OCI-LY3 (cell line): ENCODE measurements at regions not wholly inside any gene's neighbourhood (a gene's known extent, or its start where the extent isn't known, plus 50 kb on each side); places are given as distances from the start of the nearest gene placed in this dataset.
"Not testable (repeated sequence)": the region's sequence is repeated elsewhere in the genome, so short reads cannot be mapped to it uniquely, and the experiment has no call there.

ENCODE experiments used
- H2AFZ ChIP-seq: fragments of 200-600, 300-600 bp; shearing (Covaris generic); 2 replicates; pipeline ENCODE4 v1.6.0; 2014; ENCODE audit warnings: antibody characterized with exemption, low read depth, low read length
- H3K27ac ChIP-seq: fragments of 200-600, 300-600 bp; sonication (generic); 2 replicates; pipeline ENCODE4 v1.5.1; 2014; ENCODE audit warnings: mild to moderate bottlenecking, low read length, moderate library complexity, mixed read lengths
- H3K27me3 ChIP-seq: fragments of 200-600, 300-600 bp; sonication (generic); 2 replicates; pipeline ENCODE4 v1.6.1; 2014; ENCODE audit warnings: low read depth, low read length, mixed read lengths
- H3K36me3 ChIP-seq: fragments of 200-600, 300-600 bp; sonication (generic); replicated peaks from 2 replicates; pipeline ENCODE3; 2014; ENCODE audit warnings: low read depth, low read length, mixed read lengths
- H3K4me1 ChIP-seq: fragments of 300-600, 200-600 bp; sonication (generic); 2 replicates; pipeline ENCODE4 v1.6.1; 2014; ENCODE audit warnings: low read length, mixed read lengths
- H3K4me2 ChIP-seq: fragments of 200-600, 300-600 bp; sonication (generic); 2 replicates; pipeline ENCODE4 v1.6.1; 2014; ENCODE audit warnings: low read length, mixed read lengths
- H3K4me3 ChIP-seq: fragments of 300-600, 200-600 bp; sonication (generic); 2 replicates; pipeline ENCODE4 v1.5.1; 2014; ENCODE audit warnings: antibody characterized with exemption, mild to moderate bottlenecking, low read length, moderate library complexity
- H3K79me2 ChIP-seq: fragments of 300-600, 200-600 bp; shearing (Covaris generic); 2 replicates; pipeline ENCODE4 v1.6.1; 2014; ENCODE audit warnings: mild to moderate bottlenecking, low read length, mixed read lengths
- H3K9ac ChIP-seq: fragments of 300-600, 200-600 bp; shearing (Covaris generic); 2 replicates; pipeline ENCODE4 v1.6.0; 2014; ENCODE audit warnings: mild to moderate bottlenecking, low read length, moderate library complexity
- H3K9me3 ChIP-seq: fragments of 200-600, 300-600 bp; shearing (Covaris generic); 2 replicates; pipeline ENCODE4 v1.6.1; 2014; ENCODE audit warnings: low read length, mixed read lengths; ENCODE audit not compliant: insufficient read depth
- H4K20me1 ChIP-seq: fragments of 200-600, 300-600 bp; sonication (generic); 2 replicates; pipeline ENCODE4 v1.6.1; 2016; ENCODE audit warnings: low read length, mixed read lengths; ENCODE audit not compliant: insufficient read depth
- CTCF ChIP-seq: fragments of 200-600, 300-600 bp; sonication (generic); IDR thresholded peaks from 2 replicates; pipeline ENCODE4 v1.5.1; 2014; ENCODE audit warnings: antibody characterized with exemption, low read length, low read depth
- EZH2phosphoT487 ChIP-seq: fragments of 200-600 bp; shearing (Covaris generic); IDR thresholded peaks from 2 replicates; pipeline ENCODE4 v1.6.1; 2018; ENCODE audit warnings: antibody characterized with exemption, mixed run types, low read depth

GRCh38 chr6:15176816-15177370 is 69.0 kb upstream of the JARID2 start:
- H3K9me3 ChIP-seq = no peaks in the 10 kb centered on the region
- no peaks in the 10 kb centered on the region for H3K36me3 ChIP-seq
- no peaks in the 10 kb centered on the region for H3K79me2 ChIP-seq
- no peak overlapping the region for H3K9ac ChIP-seq
- no peaks in the 10 kb centered on the region for H3K27me3 ChIP-seq
- no peaks in the 10 kb centered on the region for H4K20me1 ChIP-seq
- no peak overlapping the region for H3K4me2 ChIP-seq
- H3K4me3 ChIP-seq = no peak overlapping the region
- peaks cover 1% of the 10 kb centered on the region; the same call in 1 of the 2 replicates for H3K4me1 ChIP-seq
- TF ChIP-seq EZH2phosphoT487 = no peak
- TF ChIP-seq CTCF = no peak
- no peak overlapping the region for H2AFZ ChIP-seq
- H3K27ac ChIP-seq = no peak overlapping the region

- TF ChIP-seq EZH2phosphoT487 = no peak
- TF ChIP-seq CTCF = no peak
- peak overlapping the region; percentile 88 for H3K27ac ChIP-seq
- no peaks in the 10 kb centered on the region for H4K20me1 ChIP-seq
- 0 out of 2 replicates have a peak overlapping the region, but pooled peaks have one; percentile 1 for H3K4me3 ChIP-seq
- no peaks in the 10 kb centered on the region for H3K79me2 ChIP-seq
- H3K9ac ChIP-seq = peak overlapping the region; percentile 47; the same call in 1 of the 2 replicates
- H3K36me3 ChIP-seq = no peaks in the 10 kb centered on the region
- peak overlapping the region; percentile 49 for H3K4me2 ChIP-seq
- H3K27me3 ChIP-seq = no peaks in the 10 kb centered on the region
- H3K9me3 ChIP-seq = no peaks in the 10 kb centered on the region
- H2AFZ ChIP-seq = 0 out of 2 replicates have a peak overlapping the region, but pooled peaks have one; percentile 12
- H3K4me1 ChIP-seq = peaks cover 19% of the 10 kb centered on the region
Measured at GRCh38 chr6:15183979-15184378, 61.9 kb upstream of the JARID2 start.

- peak overlapping the region; percentile 49 for H3K4me2 ChIP-seq
- H2AFZ ChIP-seq = no peak overlapping the region
- peak overlapping the region; percentile 56; the same call in 1 of the 2 replicates for H3K9ac ChIP-seq
- H3K27me3 ChIP-seq = no peaks in the 10 kb centered on the region
- no peaks in the 10 kb centered on the region for H3K79me2 ChIP-seq
- H3K4me3 ChIP-seq = peak overlapping the region; percentile 36; the same call in 1 of the 2 replicates
- TF ChIP-seq CTCF (no peak), EZH2phosphoT487 (no peak)
- no peaks in the 10 kb centered on the region for H3K36me3 ChIP-seq
- no peaks in the 10 kb centered on the region for H4K20me1 ChIP-seq
- H3K9me3 ChIP-seq = no peaks in the 10 kb centered on the region
- peaks cover 19% of the 10 kb centered on the region for H3K4me1 ChIP-seq
- H3K27ac ChIP-seq = peak overlapping the region; percentile 88
Measured at GRCh38 chr6:15184441-15184861, 61.4 kb upstream of the JARID2 start.

- H2AFZ ChIP-seq, H3K79me2 ChIP-seq, H3K9ac ChIP-seq, H3K4me2 ChIP-seq, H3K9me3 ChIP-seq, H3K4me3 ChIP-seq, H3K27me3 ChIP-seq, H3K36me3 ChIP-seq, H3K27ac ChIP-seq, H4K20me1 ChIP-seq: not testable (repeated sequence)
- peaks cover 19% of the 10 kb centered on the region for H3K4me1 ChIP-seq
Measured at GRCh38 chr6:15185111-15185510, 60.8 kb upstream of the JARID2 start.

GRCh38 chr6:15193451-15193850 is 52.4 kb upstream of the JARID2 start:
- not testable (repeated sequence) for H3K27me3 ChIP-seq, H3K36me3 ChIP-seq, H4K20me1 ChIP-seq, H3K27ac ChIP-seq, H2AFZ ChIP-seq, H3K9ac ChIP-seq, H3K79me2 ChIP-seq, H3K4me3 ChIP-seq, H3K4me2 ChIP-seq, H3K9me3 ChIP-seq
- H3K4me1 ChIP-seq = peaks cover 23% of the 10 kb centered on the region
